Pancreas (tissue), 10 donors: ENCODE measurements at regions not wholly inside any gene's neighbourhood (a gene's known extent, or its start where the extent isn't known, plus 50 kb on each side); places are given as distances from the start of the nearest gene placed in this dataset.
A peak's percentile ranks its signal among the peaks of the same experiment; 100 is the strongest.

Experiments
- ATAC-seq, 4 donors: fragments of 200-7000 bp; cut with Tn5 transposase; one replicate each; pipeline versions ENCODE4 v1.8.0 to v1.9.1; 2020; ENCODE audit warnings: mild to moderate bottlenecking in 4 of 4, moderate library complexity in 4 of 4
- DNase-seq, 6 donors: peaks; one replicate each; pipeline ENCODE4 v3.0.0-alpha.2; 2020
- FAIRE-seq: peaks from 2 replicates; lab custom pipeline; 2012; peaks lifted over from hg19 to GRCh38; lab: Jason Lieb, UNC
- H3K27ac ChIP-seq, 4 donors: fragments of 200-600 bp; sonication (generic); 1 replicate in 3 of 4; 2 replicates in 1 of 4; pipeline versions ENCODE4 v1.5.0 to v1.8.0; 2020
- H3K27me3 ChIP-seq, 4 donors: fragments of 200-600 bp; one replicate each; pipeline ENCODE4 v1.8.0; 2021
- H3K36me3 ChIP-seq, 3 donors: fragments of 200-600 bp; sonication (generic) in 1 of 3; one replicate each; pipeline versions ENCODE4 v1.5.0 to v1.8.0; 2020 to 2021
- H3K4me1 ChIP-seq, 3 donors: fragments of 200-600 bp; one replicate each; pipeline ENCODE4 v1.8.0; 2021
- H3K4me3 ChIP-seq, 4 donors: fragments of 200-600 bp; sonication (generic) in 2 of 4; one replicate each; pipeline versions ENCODE4 v1.5.0 to v1.8.0; 2020 to 2021
- H3K9me3 ChIP-seq, 4 donors: fragments of 200-600 bp; one replicate each; pipeline ENCODE4 v1.8.0; 2021
- WGBS, 2 donors: extraction: QIAGEN DNeasy Blood & Tissue Kit; methylation state at CpG; one replicate each; pipeline ENCODE4 v1.1.7; 2013; 5-methylcytosine and 5-hydroxymethylcytosine counted together
- intact Hi-C, 3 donors: fragments of 100-400 bp; cut with DNase I; formaldehyde crosslinking; loops; one replicate each; pipeline versions ENCODE4 v1.11.1 to v1.14.2; 2022
- TF ChIP-seq, protein P1 (sequence below), 4 donors: fragments of 200-600 bp; sonication (generic) in 3 of 4; IDR thresholded peaks; one replicate each; pipeline versions ENCODE4 v1.5.0 to v1.8.0; 2021; ENCODE audit warnings: antibody characterized with exemption in 4 of 4
- donor health status: healthy with polysubstance abuse.
- donor health status: DM: no; HTN: no; CAD: no; lungs with moderate emphysema.
- donor health status: DM: no; HTN: no; CAD: no.
- donor health status: control.
- donor health status: control.
- donor health status: Bipolar disorder and iron deficiency.
- donor health status: DM: yes; HTN: yes; CAD: no.
- donor health status: DM: no; HTN: no; CAD: no.
- donor health status: DM: no; HTN: no; CAD: no.
- donor health status: DM: yes; HTN: yes; CAD: no.

GRCh38 chr5:161183559-161183958 lies 331.5 kb upstream of the ATP10B start:
- peak; percentile 97 for FAIRE-seq
- intact Hi-C loops = no loop called here
- DNase-seq = no peak
- H3K9me3 ChIP-seq = no peaks in the 10 kb centered on the region
- H3K4me3 ChIP-seq = no peak overlapping the region
- ATAC-seq = no peak
- H3K27ac ChIP-seq = no peak overlapping the region
- TF ChIP-seq, protein P1, sequence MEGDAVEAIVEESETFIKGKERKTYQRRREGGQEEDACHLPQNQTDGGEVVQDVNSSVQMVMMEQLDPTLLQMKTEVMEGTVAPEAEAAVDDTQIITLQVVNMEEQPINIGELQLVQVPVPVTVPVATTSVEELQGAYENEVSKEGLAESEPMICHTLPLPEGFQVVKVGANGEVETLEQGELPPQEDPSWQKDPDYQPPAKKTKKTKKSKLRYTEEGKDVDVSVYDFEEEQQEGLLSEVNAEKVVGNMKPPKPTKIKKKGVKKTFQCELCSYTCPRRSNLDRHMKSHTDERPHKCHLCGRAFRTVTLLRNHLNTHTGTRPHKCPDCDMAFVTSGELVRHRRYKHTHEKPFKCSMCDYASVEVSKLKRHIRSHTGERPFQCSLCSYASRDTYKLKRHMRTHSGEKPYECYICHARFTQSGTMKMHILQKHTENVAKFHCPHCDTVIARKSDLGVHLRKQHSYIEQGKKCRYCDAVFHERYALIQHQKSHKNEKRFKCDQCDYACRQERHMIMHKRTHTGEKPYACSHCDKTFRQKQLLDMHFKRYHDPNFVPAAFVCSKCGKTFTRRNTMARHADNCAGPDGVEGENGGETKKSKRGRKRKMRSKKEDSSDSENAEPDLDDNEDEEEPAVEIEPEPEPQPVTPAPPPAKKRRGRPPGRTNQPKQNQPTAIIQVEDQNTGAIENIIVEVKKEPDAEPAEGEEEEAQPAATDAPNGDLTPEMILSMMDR (IDR thresholded peaks at IDR 0.05) = no peak
- H3K36me3 ChIP-seq = no peaks in the 10 kb centered on the region
- H3K4me1 ChIP-seq = no peaks in the 10 kb centered on the region
- no peaks in the 10 kb centered on the region for H3K27me3 ChIP-seq

GRCh38 chr5:161176221-161176620 lies 324.2 kb upstream of the ATP10B start:
- DNase-seq = no peak
- intact Hi-C loops = no loop called here
- Histone ChIP-seq H3K36me3 (no peaks in the 10 kb centered on the region), H3K27me3 (no peaks in the 10 kb centered on the region), H3K9me3 (no peaks in the 10 kb centered on the region), H3K4me3 (no peak overlapping the region), H3K4me1 (no peaks in the 10 kb centered on the region), H3K27ac (no peak overlapping the region)
- ATAC-seq = no peak
- FAIRE-seq = no peak
- WGBS, 2 donors = 68 to 85% methylated on average over 2 of the region's 2 CpGs
- TF ChIP-seq, protein P1 (IDR thresholded peaks at IDR 0.05) = no peak

DNA sequence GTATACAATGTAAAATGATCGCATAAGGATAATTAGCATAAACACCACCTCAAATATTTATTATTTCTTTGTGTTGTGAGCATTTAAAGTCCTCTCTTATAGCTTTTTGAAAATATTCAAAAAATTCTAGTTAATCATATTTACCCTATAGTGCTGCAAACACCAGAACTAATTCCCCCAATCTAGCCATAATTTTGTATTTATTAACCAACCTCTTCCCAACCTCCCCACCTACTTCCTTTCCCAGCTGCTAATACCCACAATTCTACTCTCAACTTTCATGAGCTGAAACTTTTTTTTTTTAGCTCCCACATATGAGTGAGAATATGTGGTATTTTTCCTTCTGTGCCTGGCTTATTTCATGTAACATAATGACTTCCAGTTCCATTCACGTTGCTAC lies 317.8 kb upstream of the ATP10B start:
- TF ChIP-seq, protein P1 (IDR thresholded peaks at IDR 0.05) = no peak
- no peak overlapping the region for H3K4me3 ChIP-seq
- H3K36me3 ChIP-seq = no peaks in the 10 kb centered on the region
- H3K9me3 ChIP-seq = no peaks in the 10 kb centered on the region
- H3K4me1 ChIP-seq = no peaks in the 10 kb centered on the region
- intact Hi-C loops = no loop called here
- no peaks in the 10 kb centered on the region for H3K27me3 ChIP-seq
- ATAC-seq (no peak), DNase-seq (no peak), FAIRE-seq (no peak)
- 80 to 82% methylated on average over 2 of the region's 2 CpGs for WGBS, 2 donors
- H3K27ac ChIP-seq = no peak overlapping the region

DNA sequence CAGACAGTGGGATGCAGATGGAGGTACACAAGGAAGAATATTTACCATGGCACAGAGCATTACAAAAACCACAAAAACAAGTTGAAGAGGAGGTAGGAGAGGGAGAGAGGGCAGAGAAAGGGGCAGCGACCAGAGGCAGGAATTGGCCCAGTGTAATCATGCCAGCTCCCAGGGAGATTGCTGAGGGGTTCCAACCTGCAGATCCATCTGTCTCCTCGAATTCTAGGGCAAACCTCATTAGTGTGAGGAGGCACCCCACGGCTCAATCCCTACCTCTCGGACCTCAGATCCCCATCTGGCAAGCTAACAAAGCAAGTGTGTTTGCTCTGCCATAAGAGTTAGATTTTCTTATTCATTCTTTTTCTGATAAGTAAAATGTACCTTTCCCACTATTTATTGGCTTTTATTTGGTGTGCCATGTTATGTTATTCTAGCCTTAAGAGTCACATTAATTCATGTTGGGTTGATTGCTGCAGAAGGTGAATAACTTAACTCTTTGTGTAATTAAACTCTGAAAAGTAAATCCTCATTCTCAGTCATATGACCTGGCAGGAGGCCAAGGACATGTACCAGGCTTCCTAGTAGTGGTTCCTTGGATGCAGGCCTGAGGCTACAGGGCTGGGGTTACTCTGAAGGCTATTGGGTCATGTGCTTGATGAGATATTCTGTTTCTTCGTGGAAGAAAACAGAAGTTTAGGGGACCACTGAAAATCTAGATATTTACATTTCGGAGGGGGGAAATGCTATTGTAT lies 315.2 kb upstream of the ATP10B start:
- no peak for FAIRE-seq

More for the DNA sequence above, 315.2 kb upstream of the ATP10B start:
- Histone ChIP-seq H3K9me3 (no peaks in the 10 kb centered on the region), H3K27ac (no peak overlapping the region), H3K4me1 (no peaks in the 10 kb centered on the region), H3K27me3 (no peaks in the 10 kb centered on the region), H3K4me3 (no peak overlapping the region), H3K36me3 (no peaks in the 10 kb centered on the region)
- ATAC-seq (no peak), DNase-seq (peak in 1 of 6 donors; percentile 11)
- intact Hi-C loops = no loop called here
- TF ChIP-seq, protein P1 (IDR thresholded peaks at IDR 0.05) = no peak
- WGBS, 2 donors = 67 to 71% methylated on average over 6 of the region's 6 CpGs
